ENCODE measurements at regions not wholly inside any gene's neighbourhood (a gene's known extent, or its start where the extent isn't known, plus 50 kb on each side); places are given as distances from the start of the nearest gene placed in this dataset.

GRCh38 chr13:95355494-95355893, 54.2 kb upstream of the ABCC4 start:
- TF ChIP-seq EZH2phosphoT487 (IDR thresholded peaks at IDR 0.05; ENCODE audit: borderline replicate concordance, low read length) (no peak), CTCF (IDR thresholded peaks at IDR 0.05; ENCODE audit: low read depth, low read length, poor library complexity, severe bottlenecking) (no peak)
- Histone ChIP-seq H3K27ac (ENCODE audit: low read depth, low read length) (no peak overlapping the region), H3K27me3 (ENCODE audit: control insufficient read depth, low read length) (no peaks in the 10 kb centered on the region), H3K4me1 (ENCODE audit: control insufficient read depth, low read length) (no peaks in the 10 kb centered on the region), H4K20me1 (ENCODE audit: control insufficient read depth, insufficient read depth, low read depth, low read length) (no peaks in the 10 kb centered on the region), H3K4me3 (ENCODE audit: low read length) (no peak overlapping the region), H3K79me2 (ENCODE audit: control insufficient read depth, low read length) (no peaks in the 10 kb centered on the region), H3F3A (ENCODE audit: control insufficient read depth, insufficient read depth) (no peaks in the 10 kb centered on the region), H3K9me3 (ENCODE audit: control insufficient read depth, insufficient read depth, low read length) (no peaks in the 10 kb centered on the region), H3K4me2 (ENCODE audit: low read length) (no peak overlapping the region), H3K36me3 (ENCODE audit: control insufficient read depth, low read length) (no peaks in the 10 kb centered on the region), H3K9me2 (replicated peaks; ENCODE audit: control insufficient read depth, low read length) (no peaks in the 10 kb centered on the region)

- Histone ChIP-seq H3K4me1 (ENCODE audit: control insufficient read depth, low read length) (no peaks in the 10 kb centered on the region), H3K4me3 (ENCODE audit: low read length) (no peak overlapping the region), H3K9me2 (replicated peaks; ENCODE audit: control insufficient read depth, low read length) (no peaks in the 10 kb centered on the region), H3K79me2 (ENCODE audit: control insufficient read depth, low read length) (no peaks in the 10 kb centered on the region), H3K4me2 (ENCODE audit: low read length) (no peak overlapping the region), H3K27me3 (ENCODE audit: control insufficient read depth, low read length) (no peaks in the 10 kb centered on the region), H3K27ac (ENCODE audit: low read depth, low read length) (no peak overlapping the region), H3F3A (ENCODE audit: control insufficient read depth, insufficient read depth) (no peaks in the 10 kb centered on the region), H3K36me3 (ENCODE audit: control insufficient read depth, low read length) (no peaks in the 10 kb centered on the region), H4K20me1 (ENCODE audit: control insufficient read depth, insufficient read depth, low read depth, low read length) (no peaks in the 10 kb centered on the region), H3K9me3 (ENCODE audit: control insufficient read depth, insufficient read depth, low read length) (no peaks in the 10 kb centered on the region)
- TF ChIP-seq CTCF (IDR thresholded peaks at IDR 0.05; ENCODE audit: low read depth, low read length, poor library complexity, severe bottlenecking) (no peak), EZH2phosphoT487 (IDR thresholded peaks at IDR 0.05; ENCODE audit: borderline replicate concordance, low read length) (no peak)
Observed at GRCh38 chr13:95356916-95357315, 55.7 kb upstream of the ABCC4 start.

- H3K4me1 ChIP-seq (ENCODE audit: control insufficient read depth, low read length) = no peaks in the 10 kb centered on the region
- no peaks in the 10 kb centered on the region for H3K27me3 ChIP-seq (ENCODE audit: control insufficient read depth, low read length)
- no peaks in the 10 kb centered on the region for H3K9me2 ChIP-seq (replicated peaks; ENCODE audit: control insufficient read depth, low read length)
- no peaks in the 10 kb centered on the region for H3F3A ChIP-seq (ENCODE audit: control insufficient read depth, insufficient read depth)
- H3K9me3 ChIP-seq (ENCODE audit: control insufficient read depth, insufficient read depth, low read length) = no peaks in the 10 kb centered on the region
- no peak overlapping the region for H3K4me3 ChIP-seq (ENCODE audit: low read length)
- no peaks in the 10 kb centered on the region for H3K36me3 ChIP-seq (ENCODE audit: control insufficient read depth, low read length)
- TF ChIP-seq CTCF (IDR thresholded peaks at IDR 0.05; ENCODE audit: low read depth, low read length, poor library complexity, severe bottlenecking) (no peak), EZH2phosphoT487 (IDR thresholded peaks at IDR 0.05; ENCODE audit: borderline replicate concordance, low read length) (no peak)
- H3K27ac ChIP-seq (ENCODE audit: low read depth, low read length) = no peak overlapping the region
- H3K4me2 ChIP-seq (ENCODE audit: low read length) = no peak overlapping the region
- no peaks in the 10 kb centered on the region for H4K20me1 ChIP-seq (ENCODE audit: control insufficient read depth, insufficient read depth, low read depth, low read length)
- H3K79me2 ChIP-seq (ENCODE audit: control insufficient read depth, low read length) = no peaks in the 10 kb centered on the region
Observed at GRCh38 chr13:95357875-95358274, 56.6 kb upstream of the ABCC4 start.

DNA sequence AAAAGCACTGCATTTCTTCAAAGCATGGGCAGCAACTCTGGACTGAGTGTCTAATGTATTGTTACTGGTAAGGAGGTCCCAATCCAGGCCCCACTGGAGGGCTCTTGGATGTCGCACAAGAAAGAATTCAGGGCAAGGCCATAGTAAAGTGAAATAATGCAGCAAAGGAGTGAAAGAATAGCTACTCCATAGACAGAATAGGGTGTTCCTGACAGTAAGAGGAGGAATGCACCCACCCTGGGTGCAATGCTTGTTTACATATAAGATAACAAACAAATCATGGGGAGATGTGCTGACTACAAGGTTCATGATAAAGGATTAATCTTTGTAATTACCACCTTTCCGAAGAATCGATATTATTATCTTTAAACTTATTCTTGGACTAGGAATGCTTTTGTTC, 58.8 kb upstream of the ABCC4 start:
- H3K4me3 ChIP-seq (ENCODE audit: low read length) = no peak overlapping the region
- H4K20me1 ChIP-seq (ENCODE audit: control insufficient read depth, insufficient read depth, low read depth, low read length) = no peaks in the 10 kb centered on the region
- no peaks in the 10 kb centered on the region for H3K36me3 ChIP-seq (ENCODE audit: control insufficient read depth, low read length)
- TF ChIP-seq CTCF (IDR thresholded peaks at IDR 0.05; ENCODE audit: low read depth, low read length, poor library complexity, severe bottlenecking) (no peak), EZH2phosphoT487 (IDR thresholded peaks at IDR 0.05; ENCODE audit: borderline replicate concordance, low read length) (no peak)
- no peaks in the 10 kb centered on the region for H3K9me2 ChIP-seq (replicated peaks; ENCODE audit: control insufficient read depth, low read length)
- no peaks in the 10 kb centered on the region for H3K27me3 ChIP-seq (ENCODE audit: control insufficient read depth, low read length)
- H3K79me2 ChIP-seq (ENCODE audit: control insufficient read depth, low read length) = no peaks in the 10 kb centered on the region
- no peaks in the 10 kb centered on the region for H3F3A ChIP-seq (ENCODE audit: control insufficient read depth, insufficient read depth)
- no peaks in the 10 kb centered on the region for H3K9me3 ChIP-seq (ENCODE audit: control insufficient read depth, insufficient read depth, low read length)
- H3K4me1 ChIP-seq (ENCODE audit: control insufficient read depth, low read length) = no peaks in the 10 kb centered on the region
- no peak overlapping the region for H3K4me2 ChIP-seq (ENCODE audit: low read length)
- no peak overlapping the region for H3K27ac ChIP-seq (ENCODE audit: low read depth, low read length)

Data from DOHH2 (cell line).